Erythroblast (primary cell): ENCODE measurements at regions not wholly inside any gene's neighbourhood (a gene's known extent, or its start where the extent isn't known, plus 50 kb on each side); places are given as distances from the start of the nearest gene placed in this dataset.

Source experiments
- GATA1 ChIP-seq: IDR thresholded peaks from 2 replicates; pipeline ENCODE4 v1.6.1; 2011; ENCODE audit warnings: low read depth, mild to moderate bottlenecking, control low read depth, low read length, moderate library complexity
- POLR2A ChIP-seq: IDR thresholded peaks from 2 replicates; pipeline ENCODE4 v1.6.1; 2011; ENCODE audit warnings: mild to moderate bottlenecking, low read length

DNA sequence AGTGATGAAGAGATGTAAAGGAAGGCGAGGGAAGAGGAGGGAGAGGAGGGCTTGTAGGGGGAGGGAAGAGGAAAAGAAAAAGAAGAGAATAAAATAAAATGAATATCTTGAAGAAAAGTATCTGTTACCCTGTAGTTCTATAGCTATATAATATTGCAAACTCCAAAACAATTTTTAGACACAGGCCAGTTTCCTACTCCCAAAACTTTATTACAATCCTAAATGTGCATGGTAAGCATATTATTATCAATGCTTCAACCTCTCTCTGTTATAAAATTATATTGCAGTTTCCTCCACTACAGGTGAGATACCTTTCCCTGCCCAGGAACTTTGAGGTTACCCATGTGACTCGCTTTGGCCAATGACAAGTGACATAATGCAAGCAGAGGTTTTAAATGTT is 1351.6 kb upstream of the NRXN1 start:
- TF ChIP-seq POLR2A (no peak), GATA1 (no peak)
